ENCODE measurements at regions not wholly inside any gene's neighbourhood (a gene's known extent, or its start where the extent isn't known, plus 50 kb on each side); places are given as distances from the start of the nearest gene placed in this dataset.
A peak's percentile ranks its signal among the peaks of the same experiment; 100 is the strongest.

DNA sequence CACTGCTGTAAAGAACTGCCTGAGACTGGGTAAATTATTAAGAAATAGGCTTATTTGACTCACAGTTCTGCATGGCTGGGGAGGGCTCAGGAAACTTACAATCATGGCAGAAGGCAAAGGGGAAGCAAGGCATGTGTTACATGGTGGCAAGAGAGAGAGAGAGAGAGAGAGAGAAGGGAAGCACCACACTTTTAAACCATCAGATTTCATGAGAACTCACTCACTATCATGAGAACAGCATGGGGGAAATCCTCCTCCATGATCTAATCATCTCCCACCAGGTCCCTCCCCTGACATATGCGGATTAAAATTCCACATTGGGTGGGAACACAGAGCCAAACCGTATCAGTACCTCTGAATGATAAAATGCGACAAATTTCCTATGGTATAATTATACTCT, 203.9 kb upstream of the MARCKS start:
- no peaks in the 10 kb centered on the region for H3K9me3 ChIP-seq
- H3K36me3 ChIP-seq = no peaks in the 10 kb centered on the region
- intact Hi-C loops (cut with DNase I; ENCODE audit: low total_unique reads) = no loop called here
- no peak overlapping the region for H3K4me3 ChIP-seq
- peak overlapping the region; percentile 71 to 77 for H3K27ac ChIP-seq
- TF ChIP-seq, protein P1, sequence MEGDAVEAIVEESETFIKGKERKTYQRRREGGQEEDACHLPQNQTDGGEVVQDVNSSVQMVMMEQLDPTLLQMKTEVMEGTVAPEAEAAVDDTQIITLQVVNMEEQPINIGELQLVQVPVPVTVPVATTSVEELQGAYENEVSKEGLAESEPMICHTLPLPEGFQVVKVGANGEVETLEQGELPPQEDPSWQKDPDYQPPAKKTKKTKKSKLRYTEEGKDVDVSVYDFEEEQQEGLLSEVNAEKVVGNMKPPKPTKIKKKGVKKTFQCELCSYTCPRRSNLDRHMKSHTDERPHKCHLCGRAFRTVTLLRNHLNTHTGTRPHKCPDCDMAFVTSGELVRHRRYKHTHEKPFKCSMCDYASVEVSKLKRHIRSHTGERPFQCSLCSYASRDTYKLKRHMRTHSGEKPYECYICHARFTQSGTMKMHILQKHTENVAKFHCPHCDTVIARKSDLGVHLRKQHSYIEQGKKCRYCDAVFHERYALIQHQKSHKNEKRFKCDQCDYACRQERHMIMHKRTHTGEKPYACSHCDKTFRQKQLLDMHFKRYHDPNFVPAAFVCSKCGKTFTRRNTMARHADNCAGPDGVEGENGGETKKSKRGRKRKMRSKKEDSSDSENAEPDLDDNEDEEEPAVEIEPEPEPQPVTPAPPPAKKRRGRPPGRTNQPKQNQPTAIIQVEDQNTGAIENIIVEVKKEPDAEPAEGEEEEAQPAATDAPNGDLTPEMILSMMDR (IDR thresholded peaks at IDR 0.05) = no peak
- TF ChIP-seq POLR2AphosphoS5 (IDR thresholded peaks at IDR 0.05) = no peak
- TF ChIP-seq POLR2A (IDR thresholded peaks at IDR 0.05) = no peak
- no peak for DNase-seq (ENCODE audit: low spot score in 2 of 2)
- H3K4me1 ChIP-seq = no peaks in the 10 kb centered on the region
- no peaks in the 10 kb centered on the region for H3K27me3 ChIP-seq

DNA sequence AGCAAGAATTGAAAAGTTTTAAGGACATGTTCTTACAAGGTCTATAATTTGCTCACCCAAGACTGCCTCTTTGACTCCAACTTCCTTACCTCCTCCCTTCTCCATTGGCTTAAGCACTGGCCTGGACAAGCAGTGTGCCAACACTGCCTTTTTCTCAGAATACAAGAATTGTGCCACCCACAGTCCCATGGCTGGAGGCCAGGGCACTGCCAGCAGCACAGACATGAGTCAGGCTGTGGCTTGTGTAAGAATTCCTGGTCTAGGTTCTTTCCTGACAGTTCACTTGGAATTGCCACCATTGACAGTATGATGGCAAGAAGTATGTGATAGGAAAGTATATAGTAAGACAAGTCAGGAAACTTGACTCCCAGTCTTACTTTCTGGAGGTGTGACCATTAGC, 202.7 kb upstream of the MARCKS start:
- Histone ChIP-seq H3K27ac (peak overlapping the region; percentile 60 to 77), H3K9me3 (no peaks in the 10 kb centered on the region), H3K36me3 (no peaks in the 10 kb centered on the region), H3K4me3 (no peak overlapping the region), H3K27me3 (no peaks in the 10 kb centered on the region), H3K4me1 (no peaks in the 10 kb centered on the region)
- DNase-seq (ENCODE audit: low spot score in 2 of 2) = peak; percentile 81 to 96
- TF ChIP-seq POLR2AphosphoS5 (IDR thresholded peaks at IDR 0.05) = peak; percentile 74 to 88 (median 76)
- TF ChIP-seq, protein P1 (IDR thresholded peaks at IDR 0.05) = no peak
- intact Hi-C loops (cut with DNase I; ENCODE audit: low total_unique reads) = no loop called here

GRCh38 chr6:113655761-113656160, 201.4 kb upstream of the MARCKS start:
- Histone ChIP-seq H3K27ac (no peak overlapping the region), H3K4me3 (no peak overlapping the region), H3K4me1 (no peaks in the 10 kb centered on the region), H3K27me3 (no peaks in the 10 kb centered on the region), H3K9me3 (no peaks in the 10 kb centered on the region), H3K36me3 (no peaks in the 10 kb centered on the region)
- no peak for DNase-seq (ENCODE audit: low spot score in 2 of 2)
- TF ChIP-seq, protein P1 (IDR thresholded peaks at IDR 0.05) = no peak
- no peak for TF ChIP-seq POLR2AphosphoS5 (IDR thresholded peaks at IDR 0.05)
- no peak for TF ChIP-seq POLR2A (IDR thresholded peaks at IDR 0.05)
- intact Hi-C loops (cut with DNase I; ENCODE audit: low total_unique reads) = no loop called here

DNA sequence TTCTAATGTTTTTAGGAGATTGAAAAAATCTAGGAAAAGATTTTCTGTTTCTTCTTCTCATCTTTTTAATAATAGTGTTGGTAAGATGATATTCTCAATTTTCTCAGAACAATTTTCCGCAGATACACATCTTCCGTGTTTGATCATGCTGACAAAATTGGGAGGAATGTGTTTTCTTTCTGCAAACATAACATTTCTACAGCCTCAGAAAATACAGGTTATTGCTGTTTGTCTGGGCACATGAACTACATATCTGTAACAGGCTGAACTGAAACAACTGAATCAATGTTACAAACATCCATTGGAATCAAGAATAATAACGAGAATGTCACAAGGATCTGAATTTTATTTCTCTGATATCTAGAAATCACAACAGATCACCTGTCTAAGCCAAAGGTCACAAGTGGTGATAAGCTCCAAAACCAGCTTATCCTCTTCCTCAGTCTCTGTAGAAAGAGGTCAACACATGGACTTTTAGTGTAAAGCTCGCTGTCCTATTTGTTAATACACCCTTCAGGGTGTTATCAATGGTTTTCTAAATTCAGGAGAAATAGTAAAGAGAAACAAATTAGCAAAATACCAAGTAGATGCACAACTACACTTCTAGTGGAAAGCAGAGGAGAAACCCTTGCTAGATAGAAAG, 197.3 kb upstream of the MARCKS start:
- intact Hi-C loops (cut with DNase I; ENCODE audit: low total_unique reads) = no loop called here
- no peak for DNase-seq (ENCODE audit: low spot score in 2 of 2)
- TF ChIP-seq POLR2AphosphoS5 (IDR thresholded peaks at IDR 0.05) = no peak
- TF ChIP-seq, protein P1 (IDR thresholded peaks at IDR 0.05) = no peak
- no peak for TF ChIP-seq POLR2A (IDR thresholded peaks at IDR 0.05)

GRCh38 chr6:113660819-113661218, 196.3 kb upstream of the MARCKS start:
- Histone ChIP-seq H3K4me1 (no peaks in the 10 kb centered on the region), H3K27ac (no peak overlapping the region), H3K36me3 (no peaks in the 10 kb centered on the region), H3K9me3 (no peaks in the 10 kb centered on the region), H3K4me3 (no peak overlapping the region), H3K27me3 (no peaks in the 10 kb centered on the region)
- intact Hi-C loops (cut with DNase I; ENCODE audit: low total_unique reads) = no loop called here
- DNase-seq (ENCODE audit: low spot score in 2 of 2) = no peak
- TF ChIP-seq POLR2A (IDR thresholded peaks at IDR 0.05) (no peak), POLR2AphosphoS5 (IDR thresholded peaks at IDR 0.05) (no peak)
- TF ChIP-seq, protein P1 (IDR thresholded peaks at IDR 0.05) = no peak

More for the DNA sequence above, 197.3 kb upstream of the MARCKS start:
- Histone ChIP-seq H3K4me1 (no peaks in the 10 kb centered on the region), H3K27ac (no peak overlapping the region), H3K36me3 (no peaks in the 10 kb centered on the region), H3K27me3 (no peaks in the 10 kb centered on the region), H3K9me3 (no peaks in the 10 kb centered on the region), H3K4me3 (no peak overlapping the region)
